SK-N-SH (cell line): ENCODE measurements at regions not wholly inside any gene's neighbourhood (a gene's known extent, or its start where the extent isn't known, plus 50 kb on each side); places are given as distances from the start of the nearest gene placed in this dataset.
A peak's percentile ranks its signal among the peaks of the same experiment; 100 is the strongest.

Source experiments
- CTCF ChIA-PET: fragments of 300-600, 350-600 bp; formaldehyde crosslinking; extraction: SDS; loops from one replicate; lab custom pipeline; 2021; lab: Yijun Ruan, JAX
- POLR2A ChIA-PET: fragments of 350-600 bp; sonication (Branson Sonifier 250); formaldehyde crosslinking; extraction: SDS; loops from one replicate; lab custom pipeline; 2020; ENCODE audit warnings: antibody characterized with exemption, inconsistent platforms; lab: Yijun Ruan, JAX
- DNase-seq: peaks from one replicate; pipeline ENCODE4 v3.0.0; 2012
- H2AFZ ChIP-seq: fragments of 200-600 bp; sonication (generic); 2 replicates; pipeline ENCODE4 v1.8.1; 2016; ENCODE audit warnings: antibody characterized with exemption, mild to moderate bottlenecking, low read depth
- H3F3A ChIP-seq: fragments of 200-600 bp; sonication (generic); replicated peaks from 2 replicates; pipeline ENCODE3; 2016; ENCODE audit warnings: antibody characterized with exemption, mild to moderate bottlenecking; ENCODE audit not compliant: insufficient read depth
- H3K27ac ChIP-seq, 2 experiments: fragments of 200-500 bp in 1 of 2; fragments of 200-600 bp in 1 of 2; sonication (Bioruptor generic) in 1 of 2; sonication (generic), shearing (Covaris generic) in 1 of 2; 2 replicates each; pipeline versions ENCODE4 v1.5.1 to v1.6.1; 2014 to 2016; ENCODE audit warnings: low read depth in 2 of 2, inconsistent platforms in 1 of 2, low read length in 1 of 2, mild to moderate bottlenecking in 1 of 2, mixed read lengths in 1 of 2
- H3K27me3 ChIP-seq: fragments of 200-600 bp; sonication (generic), shearing (Covaris generic); 2 replicates; pipeline ENCODE4 v1.6.1; 2016; ENCODE audit warnings: mixed run types; ENCODE audit not compliant: insufficient read depth
- H3K36me3 ChIP-seq, 2 experiments: fragments of 200-500 bp in 1 of 2; fragments of 200-600 bp in 1 of 2; sonication (Bioruptor generic) in 1 of 2; sonication (generic) in 1 of 2; replicated peaks in 1 of 2; 2 replicates each; pipeline versions ENCODE3 to v1.5.1; 2014 to 2016; ENCODE audit warnings: low read length in 1 of 2, mild to moderate bottlenecking in 1 of 2; ENCODE audit not compliant: insufficient read depth in 2 of 2, control insufficient read depth in 1 of 2
- H3K4me1 ChIP-seq, 2 experiments: fragments of 200-500 bp in 1 of 2; fragments of 200-600 bp in 1 of 2; sonication (Bioruptor generic) in 1 of 2; sonication (generic), shearing (Covaris generic) in 1 of 2; 2 replicates each; pipeline versions ENCODE4 v1.5.1 to v1.6.1; 2014 to 2016; ENCODE audit warnings: low read depth in 1 of 2, low read length in 1 of 2, mixed run types in 1 of 2; ENCODE audit not compliant: insufficient read depth in 2 of 2, control insufficient read depth in 1 of 2
- H3K4me2 ChIP-seq: fragments of 200-600 bp; sonication (generic), shearing (Covaris generic); 2 replicates; pipeline ENCODE4 v1.6.1; 2017; ENCODE audit warnings: mixed run types
- H3K4me3 ChIP-seq, 2 experiments: fragments of 200-500 bp in 1 of 2; fragments of 200-600 bp in 1 of 2; sonication (Bioruptor generic) in 1 of 2; sonication (generic), shearing (Covaris generic) in 1 of 2; 2 replicates each; pipeline versions ENCODE4 v1.5.1 to v1.8.1; 2014 to 2016; ENCODE audit warnings: low read depth in 2 of 2, inconsistent platforms in 1 of 2, low read length in 1 of 2, mild to moderate bottlenecking in 1 of 2, mixed read lengths in 1 of 2, moderate library complexity in 1 of 2
- H3K79me2 ChIP-seq: fragments of 200-600 bp; sonication (generic); 2 replicates; pipeline ENCODE4 v1.8.1; 2017; ENCODE audit warnings: mild to moderate bottlenecking; ENCODE audit not compliant: insufficient read depth
- H3K9ac ChIP-seq: fragments of 200-600 bp; sonication (generic); 2 replicates; pipeline ENCODE4 v1.6.1; 2017; ENCODE audit warnings: mixed run types
- H3K9me2 ChIP-seq: fragments of 200-600 bp; sonication (generic); 2 replicates; pipeline ENCODE4 v1.6.1; 2017; ENCODE audit warnings: mixed run types
- H3K9me3 ChIP-seq: fragments of 200-600 bp; sonication (generic); 2 replicates; pipeline ENCODE4 v1.6.1; 2017; ENCODE audit warnings: mixed run types, mild to moderate bottlenecking, moderate library complexity
- H4K20me1 ChIP-seq: fragments of 200-600 bp; sonication (generic); 2 replicates; pipeline ENCODE4 v1.6.1; 2017; ENCODE audit warnings: mild to moderate bottlenecking, mixed run types; ENCODE audit not compliant: insufficient read depth
- ELF1 ChIP-seq: IDR thresholded peaks from 2 replicates; pipeline ENCODE4 v1.4.0; 2012
- EZH2phosphoT487 ChIP-seq: fragments of 200-600 bp; sonication (generic); IDR thresholded peaks from 2 replicates; pipeline ENCODE4 v1.6.1; 2017; ENCODE audit warnings: low read depth, mixed run types, mild to moderate bottlenecking, antibody characterized with exemption, moderate library complexity, borderline replicate concordance
- FOSL2 ChIP-seq: IDR thresholded peaks from 2 replicates; pipeline ENCODE4 v1.4.0; 2012; ENCODE audit warnings: low read depth, mild to moderate bottlenecking, moderate library complexity, borderline replicate concordance
- FOXJ3 ChIP-seq: sonication (generic); formaldehyde crosslinking; IDR thresholded peaks from 2 replicates; pipeline ENCODE4 v1.5.1; 2020; ENCODE audit warnings: mild to moderate bottlenecking, missing genetic modification reagents
- FOXM1 ChIP-seq: IDR thresholded peaks from 2 replicates; pipeline ENCODE4 v1.4.0; 2012; ENCODE audit warnings: low read depth, mild to moderate bottlenecking
- IRF3 ChIP-seq: fragments of 150-350 bp; IDR thresholded peaks from 2 replicates; pipeline ENCODE4 v1.6.1; 2016; ENCODE audit warnings: mild to moderate bottlenecking, low read depth, low read length
- JUND ChIP-seq: IDR thresholded peaks from 2 replicates; pipeline ENCODE4 v1.4.0; 2012
- MAX ChIP-seq: IDR thresholded peaks from 2 replicates; pipeline ENCODE4 v1.4.0; 2012; ENCODE audit warnings: low read depth
- MEF2A ChIP-seq: IDR thresholded peaks from 2 replicates; pipeline ENCODE4 v1.4.0; 2012; ENCODE audit warnings: low read depth, borderline replicate concordance
- NRF1 ChIP-seq: IDR thresholded peaks from 2 replicates; pipeline ENCODE4 v1.6.1; 2012; ENCODE audit warnings: low read depth, mild to moderate bottlenecking, low read length
- PBX3 ChIP-seq: IDR thresholded peaks from 2 replicates; pipeline ENCODE4; 2012
- RAD21 ChIP-seq: IDR thresholded peaks from 2 replicates; pipeline ENCODE4 v1.6.1; 2012; ENCODE audit warnings: mild to moderate bottlenecking, low read length
- RCOR1 ChIP-seq: fragments of 150-350 bp; IDR thresholded peaks from 2 replicates; pipeline ENCODE4 v1.6.1; 2017; ENCODE audit warnings: antibody characterized with exemption, low read length
- REST ChIP-seq: IDR thresholded peaks from 2 replicates; pipeline ENCODE4 v1.6.1; 2012; ENCODE audit warnings: mild to moderate bottlenecking, low read depth, low read length, moderate library complexity
- RXRA ChIP-seq: IDR thresholded peaks from 2 replicates; pipeline ENCODE4 v1.4.0; 2012; ENCODE audit warnings: low read depth, mild to moderate bottlenecking, borderline replicate concordance
- SIN3A ChIP-seq: IDR thresholded peaks from 2 replicates; pipeline ENCODE4 v1.6.1; 2012; ENCODE audit warnings: low read depth, mild to moderate bottlenecking, low read length, moderate library complexity, borderline replicate concordance
- SMC3 ChIP-seq: IDR thresholded peaks from 2 replicates; pipeline ENCODE4 v1.6.1; 2012; ENCODE audit warnings: low read depth, low read length, improper control_type of control experiment
- TAF1 ChIP-seq: IDR thresholded peaks from 2 replicates; pipeline ENCODE4 v1.6.1; 2012; ENCODE audit warnings: low read depth, mild to moderate bottlenecking, low read length, moderate library complexity, borderline replicate concordance
- TCF12 ChIP-seq: IDR thresholded peaks from 2 replicates; pipeline ENCODE4 v1.4.0; 2012
- TEAD4 ChIP-seq: IDR thresholded peaks from 2 replicates; pipeline ENCODE4 v1.4.0; 2012; ENCODE audit warnings: mild to moderate bottlenecking, borderline replicate concordance; ENCODE audit not compliant: insufficient read depth
- YY1 ChIP-seq: IDR thresholded peaks from 2 replicates; pipeline ENCODE4 v1.4.0; 2012; ENCODE audit warnings: low read depth, mild to moderate bottlenecking
- WGBS: methylation state at CpG from one replicate; pipeline ENCODE4 v1.1.6; 2017; ENCODE audit warnings: low lambda C conversion rate; 5-methylcytosine and 5-hydroxymethylcytosine counted together

- no peak for DNase-seq
- Histone ChIP-seq H3K4me2 (no peak overlapping the region), H3K27ac (no peak overlapping the region), H3K9ac (no peak overlapping the region), H3F3A (no peaks in the 10 kb centered on the region), H4K20me1 (no peaks in the 10 kb centered on the region), H3K9me2 (no peaks in the 10 kb centered on the region), H3K36me3 (no peaks in the 10 kb centered on the region), H3K4me1 (peaks cover 0 to 8% of the 10 kb centered on the region in 2 experiments; a peak in 1 of 4 replicates), H3K9me3 (no peaks in the 10 kb centered on the region), H3K4me3 (no peak overlapping the region), H3K79me2 (no peaks in the 10 kb centered on the region), H3K27me3 (no peaks in the 10 kb centered on the region), H2AFZ (no peak overlapping the region)
- no peak for TF ChIP-seq NRF1
- TF ChIP-seq FOXJ3 = no peak
- TF ChIP-seq TCF12 = no peak
- no peak for TF ChIP-seq RCOR1
- TF ChIP-seq SIN3A = no peak
- no peak for TF ChIP-seq TEAD4
- TF ChIP-seq IRF3 = no peak
- TF ChIP-seq SMC3 = no peak
- TF ChIP-seq REST = no peak
- ChIA-PET CTCF (no interaction called here), POLR2A (no interaction called here)
These were observed 288.9 kb upstream of the DMAC1 start for GRCh38 chr9:8088477-8088876.

- H3K4me1 ChIP-seq = peaks cover 0 to 8% of the 10 kb centered on the region in 2 experiments; a peak in 1 of 4 replicates
- peak overlapping the region in 1 of 2 experiments; percentile 50; a peak in 1 of 4 replicates for H3K27ac ChIP-seq
- H3K27me3 ChIP-seq = no peaks in the 10 kb centered on the region
- H3K36me3 ChIP-seq = no peaks in the 10 kb centered on the region
- no peaks in the 10 kb centered on the region for H4K20me1 ChIP-seq
- no peak overlapping the region for H3K9ac ChIP-seq
- no peaks in the 10 kb centered on the region for H3F3A ChIP-seq
- no peaks in the 10 kb centered on the region; the same call in 1 of the 2 replicates for H3K9me3 ChIP-seq
- no peak overlapping the region for H2AFZ ChIP-seq
- 21% methylated on average over 1 of the region's 1 CpG for WGBS
- TF ChIP-seq JUND (no peak), NRF1 (no peak), TCF12 (no peak), PBX3 (no peak), TAF1 (no peak), RXRA (no peak), FOSL2 (no peak), FOXM1 (no peak), SIN3A (no peak), ELF1 (no peak), RAD21 (no peak), RCOR1 (no peak), EZH2phosphoT487 (no peak), MEF2A (no peak), YY1 (no peak), MAX (no peak)
- ChIA-PET CTCF (no interaction called here), POLR2A (no interaction called here)
- no peaks in the 10 kb centered on the region for H3K9me2 ChIP-seq
- H3K4me3 ChIP-seq = no peak overlapping the region
- no peak overlapping the region for H3K4me2 ChIP-seq
- H3K79me2 ChIP-seq = no peaks in the 10 kb centered on the region
- peak; percentile 15 for DNase-seq
These were observed 286.4 kb upstream of the DMAC1 start for GRCh38 chr9:8085986-8086385.
